Upper lobe of right lung (tissue), 1 donor: ENCODE measurements at regions not wholly inside any gene's neighbourhood (a gene's known extent, or its start where the extent isn't known, plus 50 kb on each side); places are given as distances from the start of the nearest gene placed in this dataset.
A peak's percentile ranks its signal among the peaks of the same experiment; 100 is the strongest.

ENCODE experiments used
- ATAC-seq: fragments of 200-7000 bp; cut with Tn5 transposase; one replicate; pipeline ENCODE4 v1.9.1; 2020; ENCODE audit warnings: mild to moderate bottlenecking, moderate library complexity
- DNase-seq: peaks from one replicate; pipeline ENCODE4 v3.0.0-alpha.2; 2020
- H3K27ac ChIP-seq: fragments of 200-600 bp; one replicate; pipeline ENCODE4 v1.8.0; 2022
- H3K27me3 ChIP-seq: fragments of 200-600 bp; one replicate; pipeline ENCODE4 v1.8.0; 2022; ENCODE audit warnings: mild to moderate bottlenecking
- H3K36me3 ChIP-seq: fragments of 200-600 bp; one replicate; pipeline ENCODE4 v1.8.0; 2022
- H3K4me1 ChIP-seq: fragments of 200-600 bp; one replicate; pipeline ENCODE4 v1.8.0; 2022
- H3K4me3 ChIP-seq: fragments of 200-600 bp; one replicate; pipeline ENCODE4 v1.8.0; 2022; ENCODE audit warnings: mild to moderate bottlenecking
- H3K9me3 ChIP-seq: fragments of 200-600 bp; one replicate; pipeline ENCODE4 v1.8.0; 2022
- intact Hi-C: fragments of 100-400 bp; cut with DNase I; formaldehyde crosslinking; loops from one replicate; pipeline ENCODE4 v1.11.0; 2022
- TF ChIP-seq, protein P1 (sequence below): fragments of 200-600 bp; IDR thresholded peaks from one replicate; pipeline ENCODE4 v1.8.0; 2022; ENCODE audit warnings: antibody characterized with exemption
- donor health status: DM: no; HTN: yes; CAD: no; lungs with severe emphysema.

DNA sequence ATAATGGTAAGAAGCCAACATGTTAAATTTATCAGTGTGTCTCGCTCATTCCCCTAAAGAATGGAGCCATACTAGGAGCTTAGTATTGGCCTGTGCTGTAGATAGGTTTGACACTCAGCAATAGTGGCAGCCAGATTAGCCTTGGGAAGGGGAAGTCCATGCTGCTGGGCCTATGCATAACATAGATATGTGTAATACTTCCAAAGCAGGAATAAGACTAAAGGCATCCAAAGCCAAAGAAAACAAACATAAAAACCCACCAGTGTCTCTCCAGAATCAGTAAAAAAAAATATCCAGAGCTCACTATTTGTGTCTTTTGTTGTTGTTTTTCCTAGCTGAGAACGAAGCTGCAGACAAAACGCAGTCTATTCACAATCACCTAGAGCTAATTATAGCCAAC, 104.2 kb upstream of the STXBP5 start:
- no peaks in the 10 kb centered on the region for H3K27me3 ChIP-seq
- no peak for DNase-seq

GRCh38 chr6:147103007-147103406, 101.2 kb upstream of the STXBP5 start:
- Histone ChIP-seq H3K36me3 (no peaks in the 10 kb centered on the region), H3K27me3 (no peaks in the 10 kb centered on the region), H3K9me3 (no peaks in the 10 kb centered on the region), H3K27ac (no peak overlapping the region), H3K4me1 (no peaks in the 10 kb centered on the region), H3K4me3 (no peak overlapping the region)
- ATAC-seq (no peak), DNase-seq (no peak)
- TF ChIP-seq, protein P1, sequence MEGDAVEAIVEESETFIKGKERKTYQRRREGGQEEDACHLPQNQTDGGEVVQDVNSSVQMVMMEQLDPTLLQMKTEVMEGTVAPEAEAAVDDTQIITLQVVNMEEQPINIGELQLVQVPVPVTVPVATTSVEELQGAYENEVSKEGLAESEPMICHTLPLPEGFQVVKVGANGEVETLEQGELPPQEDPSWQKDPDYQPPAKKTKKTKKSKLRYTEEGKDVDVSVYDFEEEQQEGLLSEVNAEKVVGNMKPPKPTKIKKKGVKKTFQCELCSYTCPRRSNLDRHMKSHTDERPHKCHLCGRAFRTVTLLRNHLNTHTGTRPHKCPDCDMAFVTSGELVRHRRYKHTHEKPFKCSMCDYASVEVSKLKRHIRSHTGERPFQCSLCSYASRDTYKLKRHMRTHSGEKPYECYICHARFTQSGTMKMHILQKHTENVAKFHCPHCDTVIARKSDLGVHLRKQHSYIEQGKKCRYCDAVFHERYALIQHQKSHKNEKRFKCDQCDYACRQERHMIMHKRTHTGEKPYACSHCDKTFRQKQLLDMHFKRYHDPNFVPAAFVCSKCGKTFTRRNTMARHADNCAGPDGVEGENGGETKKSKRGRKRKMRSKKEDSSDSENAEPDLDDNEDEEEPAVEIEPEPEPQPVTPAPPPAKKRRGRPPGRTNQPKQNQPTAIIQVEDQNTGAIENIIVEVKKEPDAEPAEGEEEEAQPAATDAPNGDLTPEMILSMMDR: no peak
- intact Hi-C loops: no loop called here

More for the DNA sequence above, 104.2 kb upstream of the STXBP5 start:
- H3K4me1 ChIP-seq: no peaks in the 10 kb centered on the region
- H3K36me3 ChIP-seq: no peaks in the 10 kb centered on the region
- intact Hi-C loops: no loop called here
- H3K4me3 ChIP-seq: no peak overlapping the region
- no peak for ATAC-seq
- H3K9me3 ChIP-seq: no peaks in the 10 kb centered on the region
- no peak overlapping the region for H3K27ac ChIP-seq
- TF ChIP-seq, protein P1: no peak

DNA sequence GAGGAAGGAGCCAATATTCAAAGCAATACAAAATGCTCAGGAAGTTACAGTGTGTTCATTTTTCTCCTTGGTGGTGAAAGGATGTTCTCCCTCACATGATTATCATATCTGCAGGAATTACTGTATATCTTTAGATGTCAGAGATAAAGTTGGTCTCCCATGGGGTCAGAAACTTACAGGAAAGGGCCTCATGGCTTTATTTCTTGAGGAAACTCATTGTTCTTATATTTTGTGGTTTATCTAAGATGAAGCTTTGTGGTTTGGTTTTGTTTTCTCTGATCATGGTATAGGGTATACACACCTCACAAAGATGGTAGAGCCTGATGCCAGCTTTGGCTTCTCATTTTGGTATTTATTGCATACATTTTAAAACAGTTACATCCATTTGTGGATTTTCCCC, 100.5 kb upstream of the STXBP5 start:
- Histone ChIP-seq H3K4me3 (no peak overlapping the region), H3K9me3 (no peaks in the 10 kb centered on the region), H3K4me1 (no peaks in the 10 kb centered on the region), H3K27me3 (no peaks in the 10 kb centered on the region), H3K36me3 (no peaks in the 10 kb centered on the region), H3K27ac (no peak overlapping the region)
- ATAC-seq: no peak
- no peak for DNase-seq
- intact Hi-C loops: no loop called here
- TF ChIP-seq, protein P1: no peak

DNA sequence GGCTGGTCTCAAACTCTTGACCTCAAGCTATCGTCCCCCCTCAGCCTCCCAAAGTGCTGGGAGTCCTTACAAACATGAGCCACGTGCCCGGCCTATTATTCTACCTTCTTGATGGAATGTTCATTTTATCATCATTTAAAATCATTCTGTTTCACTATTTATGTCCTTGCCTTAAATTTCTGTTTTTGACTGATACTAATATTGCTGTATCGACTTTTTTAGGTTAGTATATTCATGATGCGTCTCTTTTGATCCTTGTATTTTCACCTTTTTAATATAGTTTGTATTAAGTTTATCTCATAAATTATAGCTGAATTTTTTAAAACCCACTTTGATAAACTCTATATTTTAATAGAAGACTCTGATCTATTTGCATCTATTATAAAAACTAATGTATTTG, 98.4 kb upstream of the STXBP5 start:
- no peak for DNase-seq
- H3K36me3 ChIP-seq: no peaks in the 10 kb centered on the region
- intact Hi-C loops: no loop called here
- TF ChIP-seq, protein P1: no peak
- ATAC-seq: no peak
- no peak overlapping the region for H3K4me3 ChIP-seq
- no peaks in the 10 kb centered on the region for H3K4me1 ChIP-seq
- no peak overlapping the region for H3K27ac ChIP-seq
- H3K9me3 ChIP-seq: no peaks in the 10 kb centered on the region
- no peaks in the 10 kb centered on the region for H3K27me3 ChIP-seq

- TF ChIP-seq, protein P1: no peak
- Histone ChIP-seq H3K4me3 (no peak overlapping the region), H3K36me3 (no peaks in the 10 kb centered on the region), H3K9me3 (no peaks in the 10 kb centered on the region), H3K27ac (no peak overlapping the region), H3K4me1 (no peaks in the 10 kb centered on the region), H3K27me3 (no peaks in the 10 kb centered on the region)
- DNase-seq: no peak
- peak; percentile 54 for ATAC-seq
- intact Hi-C loops: no loop called here
Measured at GRCh38 chr6:147106759-147107401, 97.3 kb upstream of the STXBP5 start.
